Midbrain (tissue), 1 donor: ENCODE measurements at regions not wholly inside any gene's neighbourhood (a gene's known extent, or its start where the extent isn't known, plus 50 kb on each side); places are given as distances from the start of the nearest gene placed in this dataset.

Experiments used
- DNase-seq: peaks from one replicate; lab custom pipeline; 2025; lab: John Stamatoyannopoulos, UW

GRCh38 chr10:88023676-88024075, 160.3 kb downstream of the PTEN start:
- no peak for DNase-seq

- no peak for DNase-seq
Observed at GRCh38 chr10:88026031-88026430, 162.6 kb downstream of the PTEN start.

- DNase-seq = no peak
Observed at GRCh38 chr10:88027570-88027969, 164.1 kb downstream of the PTEN start.

GRCh38 chr10:88028072-88028471, 164.6 kb downstream of the PTEN start:
- no peak for DNase-seq

- no peak for DNase-seq
Observed at GRCh38 chr10:88028654-88029053, 165.2 kb downstream of the PTEN start.

GRCh38 chr10:88032566-88032965, 169.1 kb downstream of the PTEN start:
- no peak for DNase-seq

GRCh38 chr10:88033385-88033784, 170.0 kb downstream of the PTEN start:
- DNase-seq = no peak

- no peak for DNase-seq
Observed at GRCh38 chr10:88033793-88034192, 170.4 kb downstream of the PTEN start.

GRCh38 chr10:88036126-88036525, 172.7 kb downstream of the PTEN start:
- no peak for DNase-seq

GRCh38 chr10:88037623-88038022, 174.2 kb downstream of the PTEN start:
- no peak for DNase-seq

- DNase-seq = no peak
Observed at GRCh38 chr10:88038268-88038667, 174.8 kb downstream of the PTEN start.

GRCh38 chr10:88039496-88040200, 176.2 kb downstream of the PTEN start:
- no peak for DNase-seq

GRCh38 chr10:88041243-88042159, 178.1 kb downstream of the PTEN start:
- DNase-seq = no peak

- DNase-seq = no peak
Observed at GRCh38 chr10:88042160-88043100, 179.0 kb downstream of the PTEN start.

GRCh38 chr10:88045096-88045495, 181.7 kb downstream of the PTEN start:
- no peak for DNase-seq

- DNase-seq = peak; percentile 19
Observed at GRCh38 chr10:88045656-88046415, 182.4 kb downstream of the PTEN start.

GRCh38 chr10:88047579-88047978, 184.2 kb downstream of the PTEN start:
- no peak for DNase-seq

- no peak for DNase-seq
Observed at GRCh38 chr10:88048312-88048711, 184.9 kb downstream of the PTEN start.

- DNase-seq = no peak
Observed at GRCh38 chr10:88049204-88049603, 185.8 kb downstream of the PTEN start.

GRCh38 chr10:88057720-88058119, 194.3 kb downstream of the PTEN start:
- DNase-seq = no peak

- DNase-seq = no peak
Observed at GRCh38 chr10:88058750-88059149, 195.3 kb downstream of the PTEN start.
